HFFc6 (cell line): ENCODE measurements at regions not wholly inside any gene's neighbourhood (a gene's known extent, or its start where the extent isn't known, plus 50 kb on each side); places are given as distances from the start of the nearest gene placed in this dataset.

Experiments used
- DNase-seq: peaks from one replicate; pipeline ENCODE4 v3.0.0-alpha.2; 2018
- H3K27ac Mint-ChIP-seq: 2 replicates; pipeline ENCODE4 v1.8.0; 2020; ENCODE audit warnings: mild to moderate bottlenecking, mixed read lengths
- H3K27me3 Mint-ChIP-seq: 2 replicates; pipeline ENCODE4 v1.8.0; 2021; ENCODE audit warnings: mild to moderate bottlenecking, moderate library complexity, mixed read lengths; ENCODE audit not compliant: insufficient read depth
- H3K36me3 Mint-ChIP-seq: 2 replicates; pipeline ENCODE4 v1.8.0; 2021; ENCODE audit warnings: low read depth, mixed read lengths
- H3K4me1 Mint-ChIP-seq: 2 replicates; pipeline ENCODE4 v1.8.0; 2020; ENCODE audit warnings: low read depth, mixed read lengths
- H3K4me3 Mint-ChIP-seq: 2 replicates; pipeline ENCODE4 v1.8.0; 2020; ENCODE audit warnings: mild to moderate bottlenecking, moderate library complexity, mixed read lengths
- H3K9me3 Mint-ChIP-seq: 2 replicates; pipeline ENCODE4 v1.8.0; 2020; ENCODE audit warnings: mild to moderate bottlenecking, mixed read lengths
- CTCF ChIP-seq: fragments of 200-600 bp; sonication (generic); IDR thresholded peaks from 2 replicates; pipeline ENCODE4 v1.5.0; 2021; ENCODE audit warnings: antibody characterized with exemption, mild to moderate bottlenecking

- Mint-ChIP-seq H3K27me3 (no peaks in the 10 kb centered on the region), H3K4me1 (no peaks in the 10 kb centered on the region)
These were observed 126.3 kb upstream of the POM121L12 start for GRCh38 chr7:52909131-52909530.

GRCh38 chr7:52897713-52898112 is 137.7 kb upstream of the POM121L12 start:
- Mint-ChIP-seq H3K9me3 (peaks cover 10% of the 10 kb centered on the region), H3K4me3 (no peak overlapping the region), H3K4me1 (no peaks in the 10 kb centered on the region), H3K27me3 (peaks cover 3% of the 10 kb centered on the region; the same call in 1 of the 2 replicates), H3K27ac (no peak overlapping the region), H3K36me3 (no peaks in the 10 kb centered on the region)
- no peak for DNase-seq
- TF ChIP-seq CTCF = no peak

More at GRCh38 chr7:52909131-52909530, 126.3 kb upstream of the POM121L12 start:
- peaks cover 19% of the 10 kb centered on the region for H3K9me3 Mint-ChIP-seq
- H3K36me3 Mint-ChIP-seq = no peaks in the 10 kb centered on the region
- H3K27ac Mint-ChIP-seq = no peak overlapping the region
- no peak for TF ChIP-seq CTCF
- DNase-seq = no peak
- H3K4me3 Mint-ChIP-seq = no peak overlapping the region

- Mint-ChIP-seq H3K27ac (no peak overlapping the region), H3K27me3 (peaks cover 3% of the 10 kb centered on the region; the same call in 1 of the 2 replicates)
- no peak for DNase-seq
These were observed 138.1 kb upstream of the POM121L12 start for GRCh38 chr7:52897288-52897687.

GRCh38 chr7:52877240-52877639 is 158.2 kb upstream of the POM121L12 start:
- Mint-ChIP-seq H3K36me3 (no peaks in the 10 kb centered on the region), H3K9me3 (peaks cover 17% of the 10 kb centered on the region), H3K27me3 (no peaks in the 10 kb centered on the region), H3K27ac (no peak overlapping the region), H3K4me3 (no peak overlapping the region), H3K4me1 (no peaks in the 10 kb centered on the region)
- no peak for TF ChIP-seq CTCF
- no peak for DNase-seq

More at GRCh38 chr7:52897288-52897687, 138.1 kb upstream of the POM121L12 start:
- Mint-ChIP-seq H3K4me1 (no peaks in the 10 kb centered on the region), H3K36me3 (no peaks in the 10 kb centered on the region), H3K4me3 (no peak overlapping the region), H3K9me3 (peaks cover 12% of the 10 kb centered on the region)
- no peak for TF ChIP-seq CTCF

GRCh38 chr7:52876402-52876801 is 159.0 kb upstream of the POM121L12 start:
- no peaks in the 10 kb centered on the region for H3K27me3 Mint-ChIP-seq
- no peaks in the 10 kb centered on the region for H3K36me3 Mint-ChIP-seq
- no peak for DNase-seq
- no peak overlapping the region for H3K27ac Mint-ChIP-seq
- H3K9me3 Mint-ChIP-seq = peaks cover 23% of the 10 kb centered on the region
- no peaks in the 10 kb centered on the region for H3K4me1 Mint-ChIP-seq
- no peak overlapping the region for H3K4me3 Mint-ChIP-seq
- no peak for TF ChIP-seq CTCF

- DNase-seq = no peak
- Mint-ChIP-seq H3K4me1 (no peaks in the 10 kb centered on the region), H3K9me3 (peaks cover 52% of the 10 kb centered on the region), H3K4me3 (no peak overlapping the region), H3K36me3 (peaks cover 5% of the 10 kb centered on the region; the same call in 1 of the 2 replicates), H3K27me3 (no peaks in the 10 kb centered on the region), H3K27ac (no peak overlapping the region)
- TF ChIP-seq CTCF = no peak
These were observed 171.8 kb upstream of the POM121L12 start for GRCh38 chr7:52863652-52864051.
